ENCODE measurements at regions not wholly inside any gene's neighbourhood (a gene's known extent, or its start where the extent isn't known, plus 50 kb on each side); places are given as distances from the start of the nearest gene placed in this dataset.

GRCh38 chr18:41145516-41145915 is 809.5 kb upstream of the PIK3C3 start:
- Histone ChIP-seq H3K36me3 (no peaks in the 10 kb centered on the region), H3K27me3 (no peaks in the 10 kb centered on the region), H3K27ac (no peak overlapping the region), H3K4me3 (no peak overlapping the region), H3K4me1 (no peaks in the 10 kb centered on the region), H3K9me3 (no peaks in the 10 kb centered on the region)
- ATAC-seq (ENCODE audit: low FRiP score in 2 of 2) (no peak), DNase-seq (no peak)
- TF ChIP-seq POLR2AphosphoS5 (IDR thresholded peaks at IDR 0.05): no peak

GRCh38 chr18:41144441-41144840 is 810.6 kb upstream of the PIK3C3 start:
- DNase-seq: no peak
- Histone ChIP-seq H3K9me3 (no peaks in the 10 kb centered on the region), H3K27ac (no peak overlapping the region), H3K27me3 (no peaks in the 10 kb centered on the region), H3K36me3 (no peaks in the 10 kb centered on the region), H3K4me3 (no peak overlapping the region), H3K4me1 (no peaks in the 10 kb centered on the region)
- ATAC-seq (ENCODE audit: low FRiP score in 2 of 2): no peak
- TF ChIP-seq CTCF (IDR thresholded peaks at IDR 0.05) (no peak), POLR2AphosphoS5 (IDR thresholded peaks at IDR 0.05) (no peak), POLR2A (IDR thresholded peaks at IDR 0.05) (no peak), EP300 (IDR thresholded peaks at IDR 0.05) (no peak)
- WGBS, 2 donors: 84 to 95% methylated on average over 1 of the region's 1 CpG

GRCh38 chr18:41140506-41140905 is 814.5 kb upstream of the PIK3C3 start:
- ATAC-seq (ENCODE audit: low FRiP score in 2 of 2): no peak

DNA sequence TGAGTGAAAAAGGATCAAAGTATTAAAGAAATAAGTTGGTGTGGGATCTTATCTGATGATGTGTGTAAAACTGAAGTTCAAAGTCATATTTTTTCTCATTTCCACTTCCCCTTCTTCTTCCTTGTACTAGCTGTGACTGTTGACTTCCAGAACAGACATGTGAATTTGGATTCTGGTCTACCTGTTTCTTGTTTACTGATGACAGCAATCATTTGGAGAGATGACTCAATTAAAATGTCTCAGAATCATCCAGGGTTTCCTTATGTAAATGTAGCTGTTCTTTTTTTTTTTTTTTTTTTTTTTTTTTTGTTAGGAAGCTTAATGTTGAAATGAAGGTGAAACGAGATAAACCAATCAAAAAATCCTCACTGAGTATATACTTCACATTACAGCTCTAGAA is 819.9 kb upstream of the PIK3C3 start:
- TF ChIP-seq EP300 (IDR thresholded peaks at IDR 0.05) (no peak), CTCF (IDR thresholded peaks at IDR 0.05) (no peak), POLR2A (IDR thresholded peaks at IDR 0.05) (no peak), POLR2AphosphoS5 (IDR thresholded peaks at IDR 0.05) (no peak)
- Histone ChIP-seq H3K27ac (no peak overlapping the region), H3K9me3 (no peaks in the 10 kb centered on the region), H3K36me3 (no peaks in the 10 kb centered on the region), H3K4me1 (no peaks in the 10 kb centered on the region), H3K4me3 (no peak overlapping the region), H3K27me3 (no peaks in the 10 kb centered on the region)
- no peak for DNase-seq
- WGBS, 2 donors: 50 to 65% methylated on average over 1 of the region's 1 CpG
- ATAC-seq (ENCODE audit: low FRiP score in 2 of 2): no peak

More at GRCh38 chr18:41140506-41140905, 814.5 kb upstream of the PIK3C3 start:
- no peaks in the 10 kb centered on the region for H3K27me3 ChIP-seq
- no peak overlapping the region for H3K4me3 ChIP-seq
- DNase-seq: no peak
- H3K36me3 ChIP-seq: no peaks in the 10 kb centered on the region
- TF ChIP-seq POLR2A (IDR thresholded peaks at IDR 0.05) (no peak), EP300 (IDR thresholded peaks at IDR 0.05) (no peak), CTCF (IDR thresholded peaks at IDR 0.05) (no peak), POLR2AphosphoS5 (IDR thresholded peaks at IDR 0.05) (no peak)
- no peaks in the 10 kb centered on the region for H3K9me3 ChIP-seq
- H3K27ac ChIP-seq: no peak overlapping the region
- no peaks in the 10 kb centered on the region for H3K4me1 ChIP-seq
- WGBS, 2 donors: 73 to 85% methylated on average over 3 of the region's 3 CpGs

DNA sequence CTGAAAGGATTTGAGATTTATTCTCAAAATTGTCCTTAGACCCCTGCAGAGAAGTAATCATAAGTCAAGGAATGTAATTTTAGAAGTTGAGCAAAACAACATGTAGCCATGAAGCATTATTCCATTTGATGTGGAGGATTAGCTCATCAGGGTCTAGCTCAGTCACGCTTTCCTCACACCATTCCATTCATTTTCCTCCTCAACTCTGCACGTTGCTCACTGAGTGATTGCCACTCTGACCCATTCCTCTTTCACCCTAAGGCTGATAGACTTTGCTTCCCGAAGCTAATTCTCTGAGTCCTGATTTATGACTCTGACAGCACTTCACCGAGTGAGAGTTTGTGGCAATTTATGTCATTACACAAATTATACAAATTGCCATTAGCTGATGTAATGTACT is 820.6 kb upstream of the PIK3C3 start:
- H3K27me3 ChIP-seq: no peaks in the 10 kb centered on the region
- no peaks in the 10 kb centered on the region for H3K9me3 ChIP-seq
- no peak for TF ChIP-seq CTCF (IDR thresholded peaks at IDR 0.05)
- no peak for TF ChIP-seq POLR2AphosphoS5 (IDR thresholded peaks at IDR 0.05)
- TF ChIP-seq POLR2A (IDR thresholded peaks at IDR 0.05): no peak
- no peak for TF ChIP-seq EP300 (IDR thresholded peaks at IDR 0.05)
- 42 to 51% methylated on average over 4 of the region's 4 CpGs for WGBS, 2 donors
- no peak overlapping the region for H3K27ac ChIP-seq
- DNase-seq (no peak), ATAC-seq (ENCODE audit: low FRiP score in 2 of 2) (no peak)
- no peaks in the 10 kb centered on the region for H3K4me1 ChIP-seq
- no peaks in the 10 kb centered on the region for H3K36me3 ChIP-seq
- no peak overlapping the region for H3K4me3 ChIP-seq
